CD14-positive monocyte (primary cell): ENCODE measurements at regions not wholly inside any gene's neighbourhood (a gene's known extent, or its start where the extent isn't known, plus 50 kb on each side); places are given as distances from the start of the nearest gene placed in this dataset.
"Not testable (repeated sequence)": the region's sequence is repeated elsewhere in the genome, so short reads cannot be mapped to it uniquely, and the experiment has no call there.

Experiments
- DNase-seq, 3 donors: peaks; one replicate each; pipeline ENCODE4 v3.0.0-alpha.2; 2011 to 2022
- H2AFZ ChIP-seq: 2 replicates; pipeline ENCODE4 v1.6.0; 2012; ENCODE audit warnings: mild to moderate bottlenecking, low read depth, low read length, inconsistent platforms; ENCODE audit not compliant: insufficient read depth, poor library complexity, severe bottlenecking
- H3K27ac ChIP-seq, 2 donors: 1 replicate in 1 of 2; 2 replicates in 1 of 2; pipeline ENCODE4 v1.5.1; 2012 to 2013; ENCODE audit warnings: low read length in 2 of 2, control low read depth in 1 of 2, inconsistent platforms in 1 of 2, low read depth in 1 of 2, mild to moderate bottlenecking in 1 of 2
- H3K27me3 ChIP-seq, 2 donors: one replicate each; pipeline versions ENCODE4 v1.6.0 to v1.6.1; 2011 to 2013; ENCODE audit warnings: low read length in 2 of 2; ENCODE audit not compliant: control insufficient read depth in 2 of 2, insufficient read depth in 2 of 2
- H3K36me3 ChIP-seq, 2 donors: replicated peaks in 1 of 2; 1 replicate in 1 of 2; 2 replicates in 1 of 2; pipeline versions ENCODE4 v1.5.1 to v1.6.1; 2012 to 2013; ENCODE audit warnings: low read length in 2 of 2, control low read depth in 1 of 2, inconsistent platforms in 1 of 2, mild to moderate bottlenecking in 1 of 2; ENCODE audit not compliant: insufficient read depth in 2 of 2, control insufficient read depth in 1 of 2
- H3K4me1 ChIP-seq, 2 donors: 1 replicate in 1 of 2; 2 replicates in 1 of 2; pipeline versions ENCODE4 v1.5.1 to v1.6.1; 2012 to 2013; ENCODE audit warnings: low read length in 2 of 2, control low read depth in 1 of 2, inconsistent platforms in 1 of 2, mild to moderate bottlenecking in 1 of 2, moderate library complexity in 1 of 2; ENCODE audit not compliant: insufficient read depth in 2 of 2, control insufficient read depth in 1 of 2
- H3K4me2 ChIP-seq: replicated peaks from 2 replicates; pipeline ENCODE3; 2012; ENCODE audit warnings: low read length, moderate library complexity, mild to moderate bottlenecking; ENCODE audit not compliant: poor library complexity, severe bottlenecking; ENCODE audit errors: extremely low read depth
- H3K4me3 ChIP-seq, 3 experiments: fragments of 200-600 bp in 1 of 3; sonication (generic) in 1 of 3; replicated peaks in 1 of 3; 1 replicate in 2 of 3; 2 replicates in 1 of 3; pipeline ENCODE4 v1.5.1; 2011 to 2013; ENCODE audit warnings: low read length in 3 of 3, mild to moderate bottlenecking in 3 of 3, control low read depth in 2 of 3, low read depth in 2 of 3, inconsistent platforms in 1 of 3, moderate library complexity in 1 of 3
- H3K79me2 ChIP-seq: 2 replicates; pipeline ENCODE4 v1.6.0; 2012; ENCODE audit warnings: mild to moderate bottlenecking, control low read depth, inconsistent platforms, low read length, moderate library complexity; ENCODE audit not compliant: insufficient read depth
- H3K9ac ChIP-seq: 2 replicates; pipeline ENCODE4 v1.6.0; 2017; ENCODE audit warnings: low read length, mild to moderate bottlenecking; ENCODE audit not compliant: insufficient read depth, poor library complexity, severe bottlenecking
- H3K9me3 ChIP-seq, 2 donors: replicated peaks in 1 of 2; 1 replicate in 1 of 2; 2 replicates in 1 of 2; pipeline versions ENCODE4 v1.5.1 to v1.6.1; 2012 to 2013; ENCODE audit warnings: low read length in 2 of 2, control low read depth in 1 of 2; ENCODE audit not compliant: control insufficient read depth in 1 of 2, insufficient read depth in 1 of 2
- H4K20me1 ChIP-seq: 2 replicates; pipeline ENCODE4 v1.6.0; 2012; ENCODE audit warnings: mild to moderate bottlenecking, low read length, control low read depth, moderate library complexity; ENCODE audit not compliant: insufficient read depth
- H3K27ac Mint-ChIP-seq, 7 donors: one replicate each; pipeline ENCODE4 v1.8.0; 2020; ENCODE audit warnings: mild to moderate bottlenecking in 7 of 7, mixed read lengths in 7 of 7, moderate library complexity in 6 of 7, inconsistent platforms in 2 of 7
- H3K27me3 Mint-ChIP-seq, 3 donors: one replicate each; pipeline ENCODE4 v1.8.0; 2021 to 2022; ENCODE audit warnings: low read depth in 3 of 3, mild to moderate bottlenecking in 3 of 3, mixed read lengths in 3 of 3, moderate library complexity in 3 of 3, inconsistent platforms in 1 of 3
- H3K36me3 Mint-ChIP-seq, 2 donors: one replicate each; pipeline ENCODE4 v1.8.0; 2020; ENCODE audit warnings: mixed read lengths in 2 of 2, inconsistent platforms in 1 of 2, mild to moderate bottlenecking in 1 of 2
- H3K4me1 Mint-ChIP-seq: one replicate; pipeline ENCODE4 v1.8.0; 2020; ENCODE audit warnings: mild to moderate bottlenecking, mixed read lengths
- H3K4me3 Mint-ChIP-seq, 2 donors: one replicate each; pipeline ENCODE4 v1.8.0; 2020; ENCODE audit warnings: mild to moderate bottlenecking in 2 of 2, mixed read lengths in 2 of 2, moderate library complexity in 1 of 2
- H3K9me3 Mint-ChIP-seq, 7 donors: one replicate each; pipeline ENCODE4 v1.8.0; 2020 to 2022; ENCODE audit warnings: mixed read lengths in 7 of 7, mild to moderate bottlenecking in 6 of 7, moderate library complexity in 6 of 7, inconsistent platforms in 2 of 7
- WGBS: methylation state at CpG from one replicate; pipeline ENCODE4 v1.1.5; 2013; ENCODE audit warnings: missing lambda C conversion rate; ENCODE audit not compliant: insufficient coverage; 5-methylcytosine and 5-hydroxymethylcytosine counted together
- intact Hi-C, 2 donors: fragments of 100-400 bp; cut with micrococcal nuclease; formaldehyde crosslinking; loops; one replicate each; pipeline versions ENCODE4 v1.15.0 to v1.15.1; 2023
- TF ChIP-seq, protein P1 (sequence below): fragments of 200-600 bp; IDR thresholded peaks from one replicate; pipeline ENCODE4 v1.8.0; 2022; ENCODE audit warnings: antibody characterized with exemption, mild to moderate bottlenecking

- Histone ChIP-seq H3K4me2 (no peak overlapping the region), H3K27me3 (no peaks in the 10 kb centered on the region), H3K27ac (no peak overlapping the region), H2AFZ (no peak overlapping the region), H3K4me3 (no peak overlapping the region), H3K4me1 (no peaks in the 10 kb centered on the region), H3K9me3 (peaks cover 0 to 12% of the 10 kb centered on the region in 2 donors), H3K36me3 (no peaks in the 10 kb centered on the region), H3K9ac (no peak overlapping the region), H4K20me1 (no peaks in the 10 kb centered on the region), H3K79me2 (no peaks in the 10 kb centered on the region)
- H3K4me3 Mint-ChIP-seq = no peak overlapping the region
- no CpG with 5 or more reads among the region's 3 CpGs for WGBS
- intact Hi-C loops = no loop called here
- no peaks in the 10 kb centered on the region for H3K27me3 Mint-ChIP-seq
- no peaks in the 10 kb centered on the region for H3K4me1 Mint-ChIP-seq
- H3K36me3 Mint-ChIP-seq = no peaks in the 10 kb centered on the region
- TF ChIP-seq, protein P1, sequence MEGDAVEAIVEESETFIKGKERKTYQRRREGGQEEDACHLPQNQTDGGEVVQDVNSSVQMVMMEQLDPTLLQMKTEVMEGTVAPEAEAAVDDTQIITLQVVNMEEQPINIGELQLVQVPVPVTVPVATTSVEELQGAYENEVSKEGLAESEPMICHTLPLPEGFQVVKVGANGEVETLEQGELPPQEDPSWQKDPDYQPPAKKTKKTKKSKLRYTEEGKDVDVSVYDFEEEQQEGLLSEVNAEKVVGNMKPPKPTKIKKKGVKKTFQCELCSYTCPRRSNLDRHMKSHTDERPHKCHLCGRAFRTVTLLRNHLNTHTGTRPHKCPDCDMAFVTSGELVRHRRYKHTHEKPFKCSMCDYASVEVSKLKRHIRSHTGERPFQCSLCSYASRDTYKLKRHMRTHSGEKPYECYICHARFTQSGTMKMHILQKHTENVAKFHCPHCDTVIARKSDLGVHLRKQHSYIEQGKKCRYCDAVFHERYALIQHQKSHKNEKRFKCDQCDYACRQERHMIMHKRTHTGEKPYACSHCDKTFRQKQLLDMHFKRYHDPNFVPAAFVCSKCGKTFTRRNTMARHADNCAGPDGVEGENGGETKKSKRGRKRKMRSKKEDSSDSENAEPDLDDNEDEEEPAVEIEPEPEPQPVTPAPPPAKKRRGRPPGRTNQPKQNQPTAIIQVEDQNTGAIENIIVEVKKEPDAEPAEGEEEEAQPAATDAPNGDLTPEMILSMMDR = no peak
- no peak for DNase-seq
- H3K27ac Mint-ChIP-seq = no peak overlapping the region
- peaks cover 6 to 21% (median 9%) of the 10 kb centered on the region in 7 donors for H3K9me3 Mint-ChIP-seq
These were observed 834.7 kb downstream of the RAPGEF2 start for GRCh38 chr4:159937595-159937994.

GRCh38 chr4:159939681-159940080, 836.8 kb downstream of the RAPGEF2 start:
- 88% methylated on average over 6 of the region's 25 CpGs for whole genome bisulfite sequencing
- H3K79me2 ChIP-seq, H3K4me3 ChIP-seq, H3K4me1 ChIP-seq, H4K20me1 ChIP-seq, H3K27ac ChIP-seq, H3K4me1 Mint-ChIP-seq, H3K9me3 Mint-ChIP-seq, H3K27me3 Mint-ChIP-seq, intact Hi-C loops, H3K27me3 ChIP-seq, H3K9ac ChIP-seq, H3K36me3 ChIP-seq, H3K9me3 ChIP-seq, DNase-seq, H2AFZ ChIP-seq, H3K4me3 Mint-ChIP-seq, H3K36me3 Mint-ChIP-seq, H3K4me2 ChIP-seq: not testable (repeated sequence)
- peak overlapping the region in 1 of 7 donors; percentile 21 for H3K27ac Mint-ChIP-seq
